K562 (cell line): ENCODE measurements at regions not wholly inside any gene's neighbourhood (a gene's known extent, or its start where the extent isn't known, plus 50 kb on each side); places are given as distances from the start of the nearest gene placed in this dataset.
A peak's percentile ranks its signal among the peaks of the same experiment; 100 is the strongest.

Source experiments
- ATAC-seq: fragments of 200-7000 bp; cut with Tn5 transposase; 3 replicates; pipeline ENCODE4 v1.9.1; 2020; ENCODE audit warnings: moderate library complexity
- BruUV-seq: library from RNA; stranded (reverse); fragments of 400-500 nt; replicated peaks from 2 replicates; lab custom pipeline; 2021; lab: Mats Ljungman, UMichigan
- CTCF ChIA-PET: fragments of 300-600 bp; formaldehyde crosslinking; extraction: SDS; loops from one replicate; lab custom pipeline; 2021; ENCODE audit warnings: low intra/inter-chr PET ratio; lab: Yijun Ruan, JAX
- POLR2A ChIA-PET: fragments of 300-600, 350-650 bp; sonication (Branson Sonifier 250); formaldehyde crosslinking; extraction: SDS; loops from one replicate; lab custom pipeline; 2021; ENCODE audit warnings: antibody characterized with exemption, inconsistent platforms; lab: Yijun Ruan, JAX
- DNase-seq, 4 experiments: peaks; one replicate each; pipeline versions ENCODE4 v3.0.0 to v3.0.0-alpha.2; 2011 to 2018; ENCODE audit warnings: low spot score in 3 of 4, mixed read lengths in 3 of 4; ENCODE audit errors: extremely low read depth in 1 of 4
- FAIRE-seq: peaks from 2 replicates; lab custom pipeline; 2011; peaks lifted over from hg19 to GRCh38; lab: Jason Lieb, UNC
- H2AFZ ChIP-seq: 2 replicates; pipeline ENCODE4 v1.6.0; 2011; ENCODE audit warnings: low read depth, low read length, control low read depth, inconsistent platforms
- H3K27ac ChIP-seq: fragments of 200-600 bp; 3 replicates; pipeline ENCODE4 v1.8.0; 2011; ENCODE audit warnings: low read depth, mild to moderate bottlenecking, control low read depth, inconsistent platforms, low read length, moderate library complexity, mixed read lengths; ENCODE audit errors: extremely low read depth
- H3K27me3 ChIP-seq, 2 experiments: fragments of 300-600 bp in 1 of 2; 2 replicates in 1 of 2; 3 replicates in 1 of 2; pipeline versions ENCODE4 v1.6.0 to v1.8.0; 2011; ENCODE audit warnings: inconsistent platforms in 2 of 2, low read length in 2 of 2, mild to moderate bottlenecking in 1 of 2, mixed read lengths in 1 of 2, moderate library complexity in 1 of 2; ENCODE audit not compliant: control insufficient read depth in 2 of 2, insufficient read depth in 2 of 2
- H3K36me3 ChIP-seq: fragments of 300-600 bp; 3 replicates; pipeline ENCODE4 v1.8.0; 2011; ENCODE audit warnings: mild to moderate bottlenecking, low read length, inconsistent platforms; ENCODE audit not compliant: control insufficient read depth, insufficient read depth
- H3K4me1 ChIP-seq, 2 experiments: fragments of 200-600 bp in 1 of 2; replicated peaks in 1 of 2; 2 replicates in 1 of 2; 3 replicates in 1 of 2; pipeline versions ENCODE4 v1.5.1 to v1.8.0; 2011; ENCODE audit warnings: inconsistent platforms in 2 of 2, low read length in 2 of 2, mild to moderate bottlenecking in 1 of 2, mixed read lengths in 1 of 2, moderate library complexity in 1 of 2; ENCODE audit not compliant: control insufficient read depth in 2 of 2, insufficient read depth in 2 of 2
- H3K4me2 ChIP-seq: 2 replicates; pipeline ENCODE4 v1.6.1; 2011; ENCODE audit warnings: low read length, control low read depth, inconsistent platforms, mixed read lengths; ENCODE audit not compliant: insufficient read depth
- H3K4me3 ChIP-seq: fragments of 200-600 bp; sonication (generic), shearing (Covaris generic); 2 replicates; pipeline ENCODE4 v1.5.1; 2016; ENCODE audit warnings: control low read depth, inconsistent platforms
- H3K79me2 ChIP-seq: fragments of 200-600 bp; 3 replicates; pipeline ENCODE4 v1.8.0; 2011; ENCODE audit warnings: low read length, inconsistent platforms; ENCODE audit not compliant: control insufficient read depth, insufficient read depth
- H3K9ac ChIP-seq, 2 experiments: 2 replicates each; pipeline versions ENCODE4 v1.6.0 to v1.6.1; 2011; ENCODE audit warnings: low read depth in 2 of 2, low read length in 2 of 2, control low read depth in 1 of 2, inconsistent platforms in 1 of 2, mild to moderate bottlenecking in 1 of 2, mixed read lengths in 1 of 2; ENCODE audit not compliant: insufficient read depth in 1 of 2
- H3K9me1 ChIP-seq: one replicate; pipeline ENCODE4 v1.6.0; 2011; ENCODE audit warnings: inconsistent platforms, mild to moderate bottlenecking, low read length, moderate library complexity; ENCODE audit not compliant: control insufficient read depth, insufficient read depth
- H3K9me3 ChIP-seq: replicated peaks from 2 replicates; pipeline ENCODE4 v1.5.1; 2011; ENCODE audit warnings: low read depth, low read length, inconsistent platforms; ENCODE audit not compliant: control insufficient read depth, insufficient read depth
- H4K20me1 ChIP-seq: replicated peaks from 2 replicates; pipeline ENCODE4 v1.6.1; 2011; ENCODE audit warnings: low read length, inconsistent platforms, mixed read lengths; ENCODE audit not compliant: control insufficient read depth, insufficient read depth
- CSDE1 ChIP-seq, 2 experiments: fragments of 450-650 bp; IDR thresholded peaks; 2 replicates each; pipeline ENCODE4 v1.6.1; 2016; ENCODE audit warnings: mild to moderate bottlenecking in 1 of 2
- IRF2 ChIP-seq: sonication (generic); formaldehyde crosslinking; IDR thresholded peaks from 2 replicates; pipeline ENCODE4 v1.8.1; 2022; ENCODE audit warnings: mild to moderate bottlenecking, missing genetic modification reagents
- MAFG ChIP-seq: fragments of 450-650 bp; conservative IDR thresholded peaks from 2 replicates; pipeline ENCODE4 v1.6.1; 2016; ENCODE audit warnings: missing genetic modification characterization, missing compliant biosample characterization
- MBD2 ChIP-seq: sonication (generic); IDR thresholded peaks from 2 replicates; pipeline ENCODE4 v1.6.1; 2016; ENCODE audit warnings: low read depth, borderline replicate concordance
- NEUROD1 ChIP-seq: fragments of 150-350 bp; IDR thresholded peaks from 2 replicates; pipeline ENCODE4 v1.6.1; 2014; ENCODE audit warnings: borderline replicate concordance, low read length, low read depth; ENCODE audit not compliant: partially characterized antibody
- RFX5 ChIP-seq: IDR thresholded peaks from 2 replicates; pipeline ENCODE4 v1.6.1; 2011; ENCODE audit warnings: low read depth, mild to moderate bottlenecking, improper control_type of control experiment, low read length
- TCF7 ChIP-seq: sonication (generic); IDR thresholded peaks from 2 replicates; pipeline ENCODE4 v1.6.1; 2016; ENCODE audit warnings: antibody characterized with exemption, borderline replicate concordance
- ZNF274 ChIP-seq: IDR thresholded peaks from 2 replicates; pipeline ENCODE4 v1.6.1; 2011; ENCODE audit warnings: low read depth, mild to moderate bottlenecking, low read length, moderate library complexity, borderline replicate concordance
- ZNF589 ChIP-seq: fragments of 200-800 bp; sonication (Bioruptor generic); IDR thresholded peaks from 2 replicates; pipeline ENCODE4 v1.6.1; 2016; ENCODE audit warnings: low read depth, missing genetic modification characterization, missing compliant biosample characterization
- WGBS: fragments of 100-300 bp; shearing (Covaris generic); methylation state at CpG from one replicate; pipeline ENCODE4 v1.1.6; 2016; ENCODE audit warnings: low coverage, mixed read lengths; ENCODE audit not compliant: insufficient coverage; ENCODE audit errors: missing lambda C conversion rate; 5-methylcytosine and 5-hydroxymethylcytosine counted together
- in situ Hi-C: fragments of 300-500 bp; cut with MboI; formaldehyde crosslinking; loops from 4 replicates; pipeline ENCODE4 v1.15.0; 2018; ENCODE audit warnings: inconsistent platforms, mixed read lengths
- intact Hi-C: fragments of 100-400 bp; cut with micrococcal nuclease; formaldehyde crosslinking; loops from 2 replicates; pipeline ENCODE4 v1.14.2; 2022
- TF ChIP-seq, protein P1 (sequence below), 2 experiments: fragments of 200-800 bp in 1 of 2; sonication (Bioruptor generic) in 1 of 2; sonication (generic) in 1 of 2; formaldehyde crosslinking in 1 of 2; IDR thresholded peaks in 1 of 2; conservative IDR thresholded peaks in 1 of 2; 2 replicates each; pipeline versions ENCODE4 v1.5.0 to v1.6.1; 2016 to 2020; ENCODE audit warnings: missing compliant biosample characterization in 1 of 2, missing genetic modification characterization in 1 of 2, missing genetic modification reagents in 1 of 2
- TF ChIP-seq, protein P2 (sequence below): fragments of 250-450 bp; sonication (Bioruptor Pico); IDR thresholded peaks from 2 replicates; pipeline ENCODE4 v1.4.0; 2020; ENCODE audit warnings: mild to moderate bottlenecking, moderate library complexity, borderline replicate concordance
- TF ChIP-seq, protein P3 (sequence below), 2 experiments: fragments of 450-650 bp in 1 of 2; sonication (generic) in 1 of 2; formaldehyde crosslinking in 1 of 2; IDR thresholded peaks in 1 of 2; conservative IDR thresholded peaks in 1 of 2; 2 replicates each; pipeline versions ENCODE4 v1.6.1 to v1.8.1; 2016 to 2023; ENCODE audit warnings: mild to moderate bottlenecking in 2 of 2, moderate library complexity in 2 of 2, inconsistent platforms in 1 of 2, missing genetic modification reagents in 1 of 2
- TF ChIP-seq, protein P4 (sequence below), 2 experiments: fragments of 450-650 bp; IDR thresholded peaks; 2 replicates each; pipeline ENCODE4 v1.6.1; 2016

DNA sequence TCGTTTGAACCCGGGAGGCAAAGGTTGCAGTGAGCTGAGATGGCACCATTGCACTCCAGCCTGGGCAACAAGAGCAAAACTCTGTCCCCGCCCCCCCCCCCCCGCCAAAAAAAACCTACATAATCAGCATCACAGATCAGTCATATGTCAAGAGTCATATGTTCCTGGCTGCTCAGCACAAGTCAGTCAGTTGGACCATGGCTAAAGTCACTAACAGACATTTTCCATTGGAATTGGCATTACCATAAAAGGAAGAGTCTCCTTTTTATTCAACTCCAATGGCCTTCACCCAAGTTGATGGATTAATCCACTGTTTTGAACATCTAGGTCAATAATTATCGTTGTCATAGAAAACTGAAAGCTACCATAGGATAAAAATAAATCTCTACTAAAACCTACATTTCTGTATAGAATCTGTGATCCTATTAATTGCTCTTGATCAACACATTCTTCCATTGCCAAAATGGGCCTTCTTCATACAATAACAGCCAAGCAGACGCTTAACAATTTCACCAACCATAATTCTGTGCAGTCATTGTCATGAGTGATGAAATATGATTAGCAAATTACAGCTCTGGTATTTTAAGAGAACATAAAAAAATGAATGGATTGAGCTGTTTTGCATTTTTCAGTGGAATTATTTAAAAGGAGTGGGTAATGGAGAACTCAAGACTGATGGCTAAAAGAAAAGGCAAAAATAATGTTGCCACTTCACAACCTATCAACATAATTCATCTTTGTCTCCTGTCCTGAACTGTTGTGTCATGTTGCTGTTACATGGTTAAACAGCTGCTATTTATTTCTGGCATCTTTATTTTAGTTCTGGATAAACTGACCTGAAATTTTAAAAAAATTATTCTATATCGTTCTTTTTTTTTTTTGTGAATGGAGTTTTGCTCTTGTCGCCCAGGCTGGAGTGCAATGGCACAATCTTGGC is 555.5 kb upstream of the JARID2 start:
- ChIA-PET POLR2A (interaction anchor here (0.6 to 0.7 kb wide), 2 partner anchors 20 to 178 kb away, joined by 3 read pairs; no protein-coding TSS in a partner anchor), CTCF (no interaction called here)
- Histone ChIP-seq H3K9me1 (no peaks in the 10 kb centered on the region), H2AFZ (peak overlapping the region; percentile 27; the same call in 1 of the 2 replicates), H3K9me3 (no peaks in the 10 kb centered on the region), H3K36me3 (no peaks in the 10 kb centered on the region), H3K4me1 (peaks cover under 1 to 26% of the 10 kb centered on the region in 2 experiments; a peak in 3 of 5 replicates), H3K4me3 (no peak overlapping the region), H3K9ac (no peak overlapping the region), H3K79me2 (no peaks in the 10 kb centered on the region), H4K20me1 (no peaks in the 10 kb centered on the region), H3K27me3 (no peaks in the 10 kb centered on the region), H3K27ac (peak overlapping the region; percentile 25; the same call in 1 of the 3 replicates), H3K4me2 (no peak overlapping the region)
- ATAC-seq, result no peak
- in situ Hi-C loops (no loop called here), intact Hi-C loops (no loop called here)
- FAIRE-seq, result no peak
- BruUV-seq, result no TSS peak
- DNase-seq, result no peak
- 46% methylated on average over 7 of the region's 8 CpGs for WGBS
- no peak for TF ChIP-seq IRF2 (CRISPR knock-in tag)
- no peak for TF ChIP-seq NEUROD1
- TF ChIP-seq, protein P1, sequence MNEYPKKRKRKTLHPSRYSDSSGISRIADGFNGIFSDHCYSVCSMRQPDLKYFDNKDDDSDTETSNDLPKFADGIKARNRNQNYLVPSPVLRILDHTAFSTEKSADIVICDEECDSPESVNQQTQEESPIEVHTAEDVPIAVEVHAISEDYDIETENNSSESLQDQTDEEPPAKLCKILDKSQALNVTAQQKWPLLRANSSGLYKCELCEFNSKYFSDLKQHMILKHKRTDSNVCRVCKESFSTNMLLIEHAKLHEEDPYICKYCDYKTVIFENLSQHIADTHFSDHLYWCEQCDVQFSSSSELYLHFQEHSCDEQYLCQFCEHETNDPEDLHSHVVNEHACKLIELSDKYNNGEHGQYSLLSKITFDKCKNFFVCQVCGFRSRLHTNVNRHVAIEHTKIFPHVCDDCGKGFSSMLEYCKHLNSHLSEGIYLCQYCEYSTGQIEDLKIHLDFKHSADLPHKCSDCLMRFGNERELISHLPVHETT (CRISPR knock-in tag; conservative IDR thresholded peaks at IDR 0.05 in 1 of 2, IDR thresholded peaks at IDR 0.05 in 1 of 2), result peak in 1 of 2 experiments; percentile 30; a peak in 1 of 4 replicates
- TF ChIP-seq, protein P2, sequence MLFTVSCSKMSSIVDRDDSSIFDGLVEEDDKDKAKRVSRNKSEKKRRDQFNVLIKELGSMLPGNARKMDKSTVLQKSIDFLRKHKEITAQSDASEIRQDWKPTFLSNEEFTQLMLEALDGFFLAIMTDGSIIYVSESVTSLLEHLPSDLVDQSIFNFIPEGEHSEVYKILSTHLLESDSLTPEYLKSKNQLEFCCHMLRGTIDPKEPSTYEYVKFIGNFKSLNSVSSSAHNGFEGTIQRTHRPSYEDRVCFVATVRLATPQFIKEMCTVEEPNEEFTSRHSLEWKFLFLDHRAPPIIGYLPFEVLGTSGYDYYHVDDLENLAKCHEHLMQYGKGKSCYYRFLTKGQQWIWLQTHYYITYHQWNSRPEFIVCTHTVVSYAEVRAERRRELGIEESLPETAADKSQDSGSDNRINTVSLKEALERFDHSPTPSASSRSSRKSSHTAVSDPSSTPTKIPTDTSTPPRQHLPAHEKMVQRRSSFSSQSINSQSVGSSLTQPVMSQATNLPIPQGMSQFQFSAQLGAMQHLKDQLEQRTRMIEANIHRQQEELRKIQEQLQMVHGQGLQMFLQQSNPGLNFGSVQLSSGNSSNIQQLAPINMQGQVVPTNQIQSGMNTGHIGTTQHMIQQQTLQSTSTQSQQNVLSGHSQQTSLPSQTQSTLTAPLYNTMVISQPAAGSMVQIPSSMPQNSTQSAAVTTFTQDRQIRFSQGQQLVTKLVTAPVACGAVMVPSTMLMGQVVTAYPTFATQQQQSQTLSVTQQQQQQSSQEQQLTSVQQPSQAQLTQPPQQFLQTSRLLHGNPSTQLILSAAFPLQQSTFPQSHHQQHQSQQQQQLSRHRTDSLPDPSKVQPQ, result no peak
- no peak for TF ChIP-seq TCF7
- peak; percentile 62; the same call in 1 of the 2 replicates for TF ChIP-seq MAFG (tag)
- TF ChIP-seq, protein P3, sequence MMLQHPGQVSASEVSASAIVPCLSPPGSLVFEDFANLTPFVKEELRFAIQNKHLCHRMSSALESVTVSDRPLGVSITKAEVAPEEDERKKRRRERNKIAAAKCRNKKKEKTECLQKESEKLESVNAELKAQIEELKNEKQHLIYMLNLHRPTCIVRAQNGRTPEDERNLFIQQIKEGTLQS (IDR thresholded peaks at IDR 0.05), result peak; percentile 68
- TF ChIP-seq, protein P3 (CRISPR knock-in tag; conservative IDR thresholded peaks at IDR 0.05), result no peak
- no peak for TF ChIP-seq MBD2
- TF ChIP-seq ZNF589 (CRISPR knock-in tag), result 0 out of 2 replicates have a peak, but pooled peaks have one; percentile 26
- TF ChIP-seq, protein P4, sequence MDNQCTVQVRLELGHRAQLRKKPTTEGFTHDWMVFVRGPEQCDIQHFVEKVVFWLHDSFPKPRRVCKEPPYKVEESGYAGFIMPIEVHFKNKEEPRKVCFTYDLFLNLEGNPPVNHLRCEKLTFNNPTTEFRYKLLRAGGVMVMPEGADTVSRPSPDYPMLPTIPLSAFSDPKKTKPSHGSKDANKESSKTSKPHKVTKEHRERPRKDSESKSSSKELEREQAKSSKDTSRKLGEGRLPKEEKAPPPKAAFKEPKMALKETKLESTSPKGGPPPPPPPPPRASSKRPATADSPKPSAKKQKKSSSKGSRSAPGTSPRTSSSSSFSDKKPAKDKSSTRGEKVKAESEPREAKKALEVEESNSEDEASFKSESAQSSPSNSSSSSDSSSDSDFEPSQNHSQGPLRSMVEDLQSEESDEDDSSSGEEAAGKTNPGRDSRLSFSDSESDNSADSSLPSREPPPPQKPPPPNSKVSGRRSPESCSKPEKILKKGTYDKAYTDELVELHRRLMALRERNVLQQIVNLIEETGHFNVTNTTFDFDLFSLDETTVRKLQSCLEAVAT (IDR thresholded peaks at IDR 0.05), result no peak
- no peak for TF ChIP-seq RFX5
- no peak for TF ChIP-seq CSDE1 (IDR thresholded peaks at IDR 0.05)
- TF ChIP-seq ZNF274, result no peak
